ENCODE measurements at regions not wholly inside any gene's neighbourhood (a gene's known extent, or its start where the extent isn't known, plus 50 kb on each side); places are given as distances from the start of the nearest gene placed in this dataset.
"Not testable (repeated sequence)": the region's sequence is repeated elsewhere in the genome, so short reads cannot be mapped to it uniquely, and the experiment has no call there.

DNA sequence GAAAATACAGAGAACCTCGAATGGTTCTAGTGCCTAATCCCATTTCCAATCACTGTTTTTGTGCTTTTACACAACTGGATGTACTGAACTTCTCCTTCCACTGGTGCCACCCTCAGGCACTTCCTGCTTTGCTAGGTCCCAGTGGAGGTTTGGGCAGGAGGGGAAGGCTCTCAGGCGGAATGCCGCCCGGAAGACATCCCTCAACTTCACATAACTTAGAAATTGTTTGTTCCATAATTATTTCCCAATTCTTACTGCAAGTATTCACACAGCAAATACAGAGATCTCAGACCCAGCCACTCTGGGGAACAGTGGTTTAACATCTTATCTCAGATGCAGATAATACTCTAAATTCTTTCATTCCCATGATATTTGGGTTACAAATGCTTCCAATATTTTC lies 195.7 kb upstream of the IPO5 start:
- POLR2A ChIA-PET: no interaction called here
- TF ChIP-seq, protein P1, sequence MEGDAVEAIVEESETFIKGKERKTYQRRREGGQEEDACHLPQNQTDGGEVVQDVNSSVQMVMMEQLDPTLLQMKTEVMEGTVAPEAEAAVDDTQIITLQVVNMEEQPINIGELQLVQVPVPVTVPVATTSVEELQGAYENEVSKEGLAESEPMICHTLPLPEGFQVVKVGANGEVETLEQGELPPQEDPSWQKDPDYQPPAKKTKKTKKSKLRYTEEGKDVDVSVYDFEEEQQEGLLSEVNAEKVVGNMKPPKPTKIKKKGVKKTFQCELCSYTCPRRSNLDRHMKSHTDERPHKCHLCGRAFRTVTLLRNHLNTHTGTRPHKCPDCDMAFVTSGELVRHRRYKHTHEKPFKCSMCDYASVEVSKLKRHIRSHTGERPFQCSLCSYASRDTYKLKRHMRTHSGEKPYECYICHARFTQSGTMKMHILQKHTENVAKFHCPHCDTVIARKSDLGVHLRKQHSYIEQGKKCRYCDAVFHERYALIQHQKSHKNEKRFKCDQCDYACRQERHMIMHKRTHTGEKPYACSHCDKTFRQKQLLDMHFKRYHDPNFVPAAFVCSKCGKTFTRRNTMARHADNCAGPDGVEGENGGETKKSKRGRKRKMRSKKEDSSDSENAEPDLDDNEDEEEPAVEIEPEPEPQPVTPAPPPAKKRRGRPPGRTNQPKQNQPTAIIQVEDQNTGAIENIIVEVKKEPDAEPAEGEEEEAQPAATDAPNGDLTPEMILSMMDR (IDR thresholded peaks at IDR 0.05; ENCODE audit: low read depth, low read length): no peak

DNA sequence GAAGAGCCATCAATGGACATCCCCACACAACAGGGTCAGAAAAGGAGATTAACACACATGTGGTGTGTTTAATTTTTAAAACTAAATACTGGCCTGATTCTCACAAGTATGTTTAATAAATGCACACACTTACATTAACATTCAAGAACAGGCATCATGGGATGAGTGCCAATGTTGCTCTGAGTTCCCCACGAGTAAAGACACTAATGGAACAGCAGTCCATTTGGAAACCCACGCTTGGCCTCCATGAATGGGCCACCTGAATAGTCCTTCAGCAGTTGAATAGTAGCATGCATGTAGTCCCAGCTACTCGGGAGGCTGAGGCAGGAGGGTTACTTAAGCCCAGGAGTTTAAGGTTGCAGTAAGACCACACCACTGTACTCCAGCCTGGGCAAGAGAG lies 195.2 kb upstream of the IPO5 start:
- TF ChIP-seq, protein P1 (IDR thresholded peaks at IDR 0.05; ENCODE audit: low read depth, low read length): no peak
- H3K27me3 ChIP-seq (ENCODE audit: control insufficient read depth, insufficient read depth, low read length): no peaks in the 10 kb centered on the region
- ChIA-PET CTCF (no interaction called here), POLR2A (no interaction called here)
- no peak overlapping the region for H3K4me3 ChIP-seq (ENCODE audit: low read depth, low read length)
- H3K27ac ChIP-seq (ENCODE audit: low read depth, low read length): no peak overlapping the region
- no peaks in the 10 kb centered on the region for H3K9me3 ChIP-seq (ENCODE audit: control insufficient read depth, insufficient read depth, low read length)
- no peak for DNase-seq (ENCODE audit: low read depth, low spot score)

More for the DNA sequence above, 195.7 kb upstream of the IPO5 start:
- H3K27ac ChIP-seq (ENCODE audit: low read depth, low read length): no peak overlapping the region
- no peaks in the 10 kb centered on the region for H3K27me3 ChIP-seq (ENCODE audit: control insufficient read depth, insufficient read depth, low read length)
- no peaks in the 10 kb centered on the region for H3K9me3 ChIP-seq (ENCODE audit: control insufficient read depth, insufficient read depth, low read length)
- CTCF ChIA-PET: no interaction called here
- no peak overlapping the region for H3K4me3 ChIP-seq (ENCODE audit: low read depth, low read length)
- DNase-seq (ENCODE audit: low read depth, low spot score): no peak

DNA sequence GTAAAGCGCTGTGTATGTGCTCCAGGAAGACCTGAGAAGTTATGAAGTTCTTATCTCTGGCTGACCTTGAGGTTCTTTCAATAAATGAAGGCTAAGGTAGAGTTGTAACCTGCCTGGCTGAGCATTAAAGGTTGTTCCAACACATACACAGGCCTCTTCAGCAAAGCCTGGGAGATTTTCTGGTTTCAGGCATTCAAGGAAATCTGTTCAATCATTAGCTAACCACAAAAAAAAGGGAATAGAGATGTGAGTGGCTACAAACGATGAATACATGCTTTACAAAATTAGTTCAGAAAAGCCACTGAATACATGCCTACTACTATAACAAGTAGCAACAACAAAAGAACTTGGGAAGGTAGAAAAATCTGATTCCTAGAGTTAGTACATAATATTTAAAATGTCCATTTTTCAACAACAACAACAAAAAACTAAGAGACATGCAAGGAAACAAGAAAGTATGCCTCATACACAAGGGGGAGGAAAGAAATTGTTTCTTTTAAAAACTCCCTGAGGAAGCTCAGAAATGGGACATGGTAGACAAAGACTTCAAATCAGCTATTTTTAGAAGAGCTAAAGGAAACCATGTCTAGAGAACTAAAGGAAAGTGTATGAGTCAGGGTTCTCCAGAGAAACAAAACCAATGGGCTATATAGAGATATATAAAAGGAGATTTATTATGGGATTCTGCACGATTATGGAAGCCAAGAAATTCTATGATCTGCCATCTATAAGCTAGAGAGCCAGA lies 191.5 kb upstream of the IPO5 start:
- POLR2A ChIA-PET: no interaction called here

GRCh38 chr13:97766749-97767148 lies 186.7 kb upstream of the IPO5 start:
- no peak for DNase-seq (ENCODE audit: low read depth, low spot score)
- H3K4me3 ChIP-seq (ENCODE audit: low read depth, low read length): no peak overlapping the region
- CTCF ChIA-PET: no interaction called here
- TF ChIP-seq, protein P1 (IDR thresholded peaks at IDR 0.05; ENCODE audit: low read depth, low read length): no peak
- H3K27me3 ChIP-seq (ENCODE audit: control insufficient read depth, insufficient read depth, low read length): no peaks in the 10 kb centered on the region
- no peaks in the 10 kb centered on the region for H3K9me3 ChIP-seq (ENCODE audit: control insufficient read depth, insufficient read depth, low read length)
- no peak overlapping the region for H3K27ac ChIP-seq (ENCODE audit: low read depth, low read length)
- POLR2A ChIA-PET: no interaction called here

More for the DNA sequence above, 191.5 kb upstream of the IPO5 start:
- H3K4me3 ChIP-seq (ENCODE audit: low read depth, low read length): no peak overlapping the region
- TF ChIP-seq, protein P1 (IDR thresholded peaks at IDR 0.05; ENCODE audit: low read depth, low read length): no peak
- no peak overlapping the region for H3K27ac ChIP-seq (ENCODE audit: low read depth, low read length)
- CTCF ChIA-PET: no interaction called here
- DNase-seq (ENCODE audit: low read depth, low spot score): no peak
- H3K27me3 ChIP-seq (ENCODE audit: control insufficient read depth, insufficient read depth, low read length): no peaks in the 10 kb centered on the region
- H3K9me3 ChIP-seq (ENCODE audit: control insufficient read depth, insufficient read depth, low read length): no peaks in the 10 kb centered on the region

DNA sequence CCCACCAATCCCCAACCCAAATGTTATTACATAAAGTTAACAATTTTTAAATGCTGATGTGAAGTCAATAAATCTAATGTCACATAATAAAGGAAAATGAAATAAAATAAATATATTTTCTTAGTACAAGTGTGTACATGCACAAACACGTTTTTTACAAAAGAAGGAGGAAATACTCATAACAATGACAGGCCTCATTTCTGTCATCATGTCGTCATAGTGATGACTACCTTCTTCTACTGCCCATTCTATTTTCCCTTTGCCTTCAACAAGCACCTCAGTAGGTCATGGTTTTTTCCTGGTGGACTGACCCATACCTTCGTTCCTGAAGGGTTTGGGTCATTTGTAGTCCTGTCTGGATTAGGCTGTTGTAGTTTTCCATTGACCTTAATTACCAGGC lies 185.3 kb upstream of the IPO5 start:
- no peaks in the 10 kb centered on the region for H3K27me3 ChIP-seq (ENCODE audit: control insufficient read depth, insufficient read depth, low read length)
- H3K27ac ChIP-seq (ENCODE audit: low read depth, low read length): no peak overlapping the region
- CTCF ChIA-PET: no interaction called here
- no peak for DNase-seq (ENCODE audit: low read depth, low spot score)
- no peak overlapping the region for H3K4me3 ChIP-seq (ENCODE audit: low read depth, low read length)
- POLR2A ChIA-PET: no interaction called here
- no peaks in the 10 kb centered on the region for H3K9me3 ChIP-seq (ENCODE audit: control insufficient read depth, insufficient read depth, low read length)
- TF ChIP-seq, protein P1 (IDR thresholded peaks at IDR 0.05; ENCODE audit: low read depth, low read length): no peak

- H3K4me3 ChIP-seq (ENCODE audit: low read depth, low read length); CTCF ChIA-PET; H3K27ac ChIP-seq (ENCODE audit: low read depth, low read length); H3K27me3 ChIP-seq (ENCODE audit: control insufficient read depth, insufficient read depth, low read length); POLR2A ChIA-PET; DNase-seq (ENCODE audit: low read depth, low spot score); H3K9me3 ChIP-seq (ENCODE audit: control insufficient read depth, insufficient read depth, low read length): not testable (repeated sequence)
Measured at GRCh38 chr13:97770231-97770630, 183.2 kb upstream of the IPO5 start.

DNA sequence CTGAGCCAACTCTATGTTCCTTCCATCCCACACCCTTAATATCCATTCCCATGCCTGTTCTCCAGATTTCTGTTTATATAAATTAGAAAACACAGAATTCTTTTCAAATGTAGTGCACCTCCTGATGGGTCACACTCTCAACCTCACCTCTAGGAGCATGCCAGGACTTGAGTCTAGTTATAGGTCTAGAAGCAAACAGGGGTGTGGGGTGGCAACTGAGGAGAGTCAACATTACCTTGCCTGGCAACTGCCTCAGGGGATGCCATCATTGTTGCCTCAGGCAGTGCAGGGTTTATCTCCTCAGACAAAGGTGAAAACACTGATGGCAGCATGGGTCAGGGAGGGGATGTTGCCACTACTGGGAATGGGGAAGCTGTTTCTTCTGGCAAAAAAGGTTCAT lies 181.0 kb upstream of the IPO5 start:
- H3K27me3 ChIP-seq (ENCODE audit: control insufficient read depth, insufficient read depth, low read length); DNase-seq (ENCODE audit: low read depth, low spot score); CTCF ChIA-PET; POLR2A ChIA-PET; H3K9me3 ChIP-seq (ENCODE audit: control insufficient read depth, insufficient read depth, low read length); H3K4me3 ChIP-seq (ENCODE audit: low read depth, low read length); H3K27ac ChIP-seq (ENCODE audit: low read depth, low read length): not testable (repeated sequence)

Data from AG04450 (cell line).